Activated naive CD4-positive, alpha-beta T cell treated with anti-CD3 and anti-CD28 coated beads, Interleukin-2, amount 10 ng/mL, durations not matched to agents 7 days and 5 days (primary cell): ENCODE measurements at regions not wholly inside any gene's neighbourhood (a gene's known extent, or its start where the extent isn't known, plus 50 kb on each side); places are given as distances from the start of the nearest gene placed in this dataset.

Source experiments
- CTCF ChIA-PET: fragments of 350-600 bp; sonication (Branson Sonifier 250); formaldehyde crosslinking; loops from one replicate; lab custom pipeline; 2021; ENCODE audit warnings: antibody characterized with exemption; lab: Charles Lee
- DNase-seq: peaks from one replicate; pipeline ENCODE4 v3.0.0-alpha.2; 2020
- H3K27ac Mint-ChIP-seq: one replicate; pipeline ENCODE4 v1.8.0; 2021; ENCODE audit warnings: mild to moderate bottlenecking, moderate library complexity, mixed read lengths
- H3K27me3 Mint-ChIP-seq: one replicate; pipeline ENCODE4 v1.8.0; 2021; ENCODE audit warnings: mild to moderate bottlenecking, mixed read lengths
- H3K36me3 Mint-ChIP-seq: one replicate; pipeline ENCODE4 v1.8.0; 2021; ENCODE audit warnings: mixed read lengths
- H3K4me1 Mint-ChIP-seq: one replicate; pipeline ENCODE4 v1.8.0; 2021; ENCODE audit warnings: mixed read lengths
- H3K4me3 Mint-ChIP-seq: one replicate; pipeline ENCODE4 v1.8.0; 2021; ENCODE audit warnings: mild to moderate bottlenecking, moderate library complexity, mixed read lengths
- H3K9me3 Mint-ChIP-seq: one replicate; pipeline ENCODE4 v1.8.0; 2021; ENCODE audit warnings: mixed read lengths

GRCh38 chr16:64543031-64543430 is 578.8 kb downstream of the CDH11 start:
- CTCF ChIA-PET = no interaction called here
- no peaks in the 10 kb centered on the region for H3K4me1 Mint-ChIP-seq
- H3K36me3 Mint-ChIP-seq = no peaks in the 10 kb centered on the region
- H3K4me3 Mint-ChIP-seq = no peak overlapping the region
- peaks cover 21% of the 10 kb centered on the region for H3K9me3 Mint-ChIP-seq
- H3K27ac Mint-ChIP-seq = no peak overlapping the region
- DNase-seq = no peak
- H3K27me3 Mint-ChIP-seq = no peaks in the 10 kb centered on the region

GRCh38 chr16:64542152-64542551 is 579.7 kb downstream of the CDH11 start:
- H3K4me3 Mint-ChIP-seq = no peak overlapping the region

GRCh38 chr16:64541621-64542020 is 580.2 kb downstream of the CDH11 start:
- CTCF ChIA-PET = interaction anchor here (0.6 kb wide), 1 partner anchor 18 kb away, joined by 3 read pairs; no protein-coding TSS in a partner anchor
- Mint-ChIP-seq H3K27me3 (no peaks in the 10 kb centered on the region), H3K9me3 (peaks cover 17% of the 10 kb centered on the region), H3K4me1 (no peaks in the 10 kb centered on the region), H3K4me3 (no peak overlapping the region), H3K36me3 (no peaks in the 10 kb centered on the region), H3K27ac (no peak overlapping the region)
- no peak for DNase-seq

More at GRCh38 chr16:64542152-64542551, 579.7 kb downstream of the CDH11 start:
- Mint-ChIP-seq H3K27me3 (no peaks in the 10 kb centered on the region), H3K9me3 (peaks cover 17% of the 10 kb centered on the region), H3K36me3 (no peaks in the 10 kb centered on the region), H3K27ac (no peak overlapping the region), H3K4me1 (no peaks in the 10 kb centered on the region)
- CTCF ChIA-PET = interaction anchor here (0.6 kb wide), 1 partner anchor 19 kb away, joined by 3 read pairs; no protein-coding TSS in a partner anchor
- no peak for DNase-seq

- no peak overlapping the region for H3K27ac Mint-ChIP-seq
- no peak for DNase-seq
- H3K4me3 Mint-ChIP-seq = no peak overlapping the region
- CTCF ChIA-PET = no interaction called here
- no peaks in the 10 kb centered on the region for H3K4me1 Mint-ChIP-seq
- H3K27me3 Mint-ChIP-seq = no peaks in the 10 kb centered on the region
- H3K9me3 Mint-ChIP-seq = peaks cover 18% of the 10 kb centered on the region
- H3K36me3 Mint-ChIP-seq = no peaks in the 10 kb centered on the region
Observed at GRCh38 chr16:64540434-64540833, 581.4 kb downstream of the CDH11 start.

- DNase-seq = no peak
- CTCF ChIA-PET = no interaction called here
- Mint-ChIP-seq H3K9me3 (peaks cover 19% of the 10 kb centered on the region), H3K27ac (no peak overlapping the region), H3K27me3 (no peaks in the 10 kb centered on the region), H3K36me3 (no peaks in the 10 kb centered on the region), H3K4me3 (no peak overlapping the region), H3K4me1 (no peaks in the 10 kb centered on the region)
Observed at GRCh38 chr16:64539811-64540371, 582.0 kb downstream of the CDH11 start.

DNA sequence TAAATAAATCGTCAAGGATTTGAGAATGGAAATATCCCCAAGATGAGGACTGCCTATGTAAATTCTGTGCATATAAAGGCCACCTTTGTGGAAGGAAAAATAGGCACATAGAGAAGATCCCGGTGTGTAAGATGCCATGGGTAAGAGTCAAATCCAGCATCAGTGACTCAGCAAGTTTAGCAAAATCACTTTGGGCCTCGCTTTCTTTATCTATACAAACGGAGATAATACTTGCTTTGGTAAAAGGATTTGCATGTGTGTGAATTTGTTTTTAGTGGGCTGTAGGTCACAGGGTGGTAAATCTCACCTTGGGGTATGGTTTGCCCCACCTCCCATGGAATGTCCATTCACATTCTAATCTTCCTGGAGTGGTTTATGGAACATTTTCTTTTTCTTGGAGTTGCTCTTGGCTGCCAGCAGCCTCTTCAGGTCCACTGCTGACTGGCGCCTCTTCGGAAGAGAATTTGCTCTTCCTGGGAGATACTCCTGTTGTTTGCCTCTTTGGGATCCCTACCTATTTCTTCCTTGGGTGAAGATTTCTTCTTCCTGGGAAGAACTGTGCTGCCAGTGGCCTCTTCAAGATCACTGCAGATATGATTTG is 587.6 kb downstream of the CDH11 start:
- Mint-ChIP-seq H3K27ac (no peak overlapping the region), H3K27me3 (no peaks in the 10 kb centered on the region), H3K4me1 (no peaks in the 10 kb centered on the region), H3K9me3 (peaks cover 24% of the 10 kb centered on the region), H3K4me3 (no peak overlapping the region), H3K36me3 (no peaks in the 10 kb centered on the region)
- CTCF ChIA-PET = no interaction called here
- DNase-seq = no peak

DNA sequence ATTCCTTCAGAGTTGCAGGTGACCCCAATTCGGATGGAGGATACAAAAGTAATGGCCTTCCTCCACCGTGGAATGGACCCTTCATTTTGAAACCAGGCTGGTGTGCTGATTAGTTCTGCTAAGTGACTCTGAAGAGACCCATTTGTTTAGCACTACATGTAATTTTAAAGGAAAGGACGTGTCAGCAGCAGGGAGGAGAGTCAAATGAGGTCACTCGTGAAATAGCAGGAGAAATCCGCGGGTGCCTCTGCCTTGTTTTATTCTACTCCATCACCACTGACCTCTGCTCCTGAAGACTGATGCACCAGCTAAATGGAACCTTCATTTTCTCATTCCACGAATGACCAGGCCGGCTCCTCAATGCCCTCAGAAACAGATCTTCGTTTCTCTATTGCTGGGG is 589.2 kb downstream of the CDH11 start:
- no peaks in the 10 kb centered on the region for H3K27me3 Mint-ChIP-seq
- CTCF ChIA-PET = no interaction called here
- no peaks in the 10 kb centered on the region for H3K4me1 Mint-ChIP-seq
- H3K4me3 Mint-ChIP-seq = no peak overlapping the region
- no peak overlapping the region for H3K27ac Mint-ChIP-seq
- peaks cover 21% of the 10 kb centered on the region for H3K9me3 Mint-ChIP-seq
- H3K36me3 Mint-ChIP-seq = no peaks in the 10 kb centered on the region
- no peak for DNase-seq

DNA sequence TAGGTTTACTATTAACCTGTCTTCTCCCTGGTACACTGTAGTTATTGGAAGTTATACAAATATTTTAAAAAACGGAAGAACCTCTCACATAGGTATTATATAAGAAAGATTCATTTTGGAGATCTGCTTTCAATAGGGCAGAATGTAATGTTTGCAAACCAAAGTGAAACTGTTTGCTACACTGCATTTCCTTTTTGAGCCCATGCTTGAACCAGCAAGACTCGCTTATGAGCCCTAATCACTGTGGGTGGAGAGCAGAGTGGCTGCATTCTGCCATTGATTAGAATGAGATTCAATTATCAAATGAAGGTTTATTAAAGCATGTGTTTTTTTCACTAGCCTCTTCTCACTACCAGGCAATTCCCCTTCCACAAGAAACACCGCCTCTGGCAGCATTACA is 589.7 kb downstream of the CDH11 start:
- Mint-ChIP-seq H3K27ac (no peak overlapping the region), H3K4me3 (no peak overlapping the region), H3K4me1 (no peaks in the 10 kb centered on the region), H3K36me3 (no peaks in the 10 kb centered on the region), H3K9me3 (peaks cover 21% of the 10 kb centered on the region), H3K27me3 (no peaks in the 10 kb centered on the region)
- CTCF ChIA-PET = no interaction called here
- DNase-seq = no peak

DNA sequence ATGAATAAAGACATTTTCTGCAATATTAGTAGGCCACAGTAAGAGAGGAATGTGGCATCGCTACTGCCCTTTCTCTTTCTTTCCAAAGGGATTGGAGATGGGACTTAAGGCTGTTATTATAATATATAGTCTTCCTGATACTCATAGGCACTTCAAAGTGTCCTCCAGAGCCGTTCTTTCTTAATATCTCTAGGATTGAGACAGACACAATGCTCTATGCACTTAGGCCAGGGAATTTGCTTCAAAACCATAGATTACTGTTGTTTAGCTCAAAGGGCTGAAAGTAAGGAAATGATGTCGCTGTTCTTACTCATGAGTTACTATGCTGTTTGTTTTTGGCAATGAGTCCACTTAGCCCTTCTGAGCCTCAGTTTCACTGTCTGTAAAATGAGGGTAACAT is 590.5 kb downstream of the CDH11 start:
- Mint-ChIP-seq H3K27ac (no peak overlapping the region), H3K27me3 (no peaks in the 10 kb centered on the region), H3K4me1 (no peaks in the 10 kb centered on the region), H3K4me3 (no peak overlapping the region), H3K36me3 (no peaks in the 10 kb centered on the region), H3K9me3 (peaks cover 19% of the 10 kb centered on the region)
- no peak for DNase-seq
- CTCF ChIA-PET = no interaction called here

DNA sequence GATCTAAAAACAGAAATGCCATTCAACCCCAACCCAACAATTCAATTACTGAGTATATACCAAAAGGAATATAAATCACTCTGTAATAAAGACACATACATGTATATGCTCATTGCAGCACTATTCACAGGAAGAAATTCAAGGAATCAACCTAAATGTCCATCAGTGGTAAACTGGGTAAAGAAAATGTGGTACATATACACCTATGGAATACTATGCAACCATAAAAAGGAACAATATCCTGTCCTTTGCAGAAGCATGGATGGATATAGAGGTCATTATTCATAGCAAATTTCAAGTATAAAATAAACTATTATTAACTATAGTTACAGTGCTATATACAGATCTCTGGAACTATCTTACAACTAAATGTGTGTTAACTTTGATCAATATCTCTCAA is 599.3 kb downstream of the CDH11 start:
- CTCF ChIA-PET = no interaction called here
- no peak for DNase-seq
- no peaks in the 10 kb centered on the region for H3K27me3 Mint-ChIP-seq
- H3K4me1 Mint-ChIP-seq = no peaks in the 10 kb centered on the region
- H3K36me3 Mint-ChIP-seq = no peaks in the 10 kb centered on the region
- H3K27ac Mint-ChIP-seq = no peak overlapping the region
- H3K4me3 Mint-ChIP-seq = no peak overlapping the region
- H3K9me3 Mint-ChIP-seq = peaks cover 4% of the 10 kb centered on the region

GRCh38 chr16:64513871-64514270 is 608.0 kb downstream of the CDH11 start:
- H3K27ac Mint-ChIP-seq = no peak overlapping the region

DNA sequence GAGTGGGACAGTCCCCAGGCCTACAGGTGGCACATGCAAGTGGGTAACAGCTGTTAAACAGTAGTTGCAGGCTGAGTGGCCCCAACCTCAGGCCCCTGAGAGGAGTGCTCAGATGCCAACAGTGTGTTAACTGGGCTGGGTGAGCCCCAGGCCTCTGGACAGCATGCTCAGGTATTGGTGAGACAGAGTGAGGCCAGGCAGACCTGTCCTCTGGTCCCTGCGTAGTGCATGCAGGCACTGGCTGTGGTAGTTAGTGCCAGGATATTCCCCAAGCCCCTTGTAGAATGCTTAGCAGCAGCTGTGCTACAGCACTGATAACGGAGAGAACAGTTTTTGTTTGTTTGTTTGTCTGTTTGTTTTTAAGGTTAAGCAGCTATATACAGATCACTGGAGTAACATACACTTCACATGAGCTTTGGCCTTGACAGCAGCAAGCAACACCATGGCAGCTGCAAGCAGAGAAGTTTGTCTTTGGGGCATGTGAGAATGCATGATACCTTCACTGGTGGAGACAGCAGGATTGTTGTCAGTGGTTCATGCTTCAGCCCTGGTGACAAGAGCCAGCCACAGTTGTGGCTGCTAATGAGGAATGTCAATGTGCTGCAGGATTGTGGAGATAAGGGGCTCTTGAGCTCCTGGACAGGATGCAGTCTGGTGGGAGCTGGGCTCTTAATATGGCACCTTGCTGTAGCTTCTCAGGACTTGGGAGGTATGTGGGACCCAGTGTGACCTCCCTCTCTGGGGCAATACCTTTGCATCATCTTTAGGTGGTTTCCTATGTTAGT is 614.4 kb downstream of the CDH11 start:
- H3K27me3 Mint-ChIP-seq = no peaks in the 10 kb centered on the region
- H3K4me3 Mint-ChIP-seq = no peak overlapping the region
- H3K36me3 Mint-ChIP-seq = no peaks in the 10 kb centered on the region
- CTCF ChIA-PET = no interaction called here
- no peak overlapping the region for H3K27ac Mint-ChIP-seq
- peaks cover 12% of the 10 kb centered on the region for H3K9me3 Mint-ChIP-seq
- no peak for DNase-seq
- no peaks in the 10 kb centered on the region for H3K4me1 Mint-ChIP-seq

More at GRCh38 chr16:64513871-64514270, 608.0 kb downstream of the CDH11 start:
- Mint-ChIP-seq H3K4me1 (no peaks in the 10 kb centered on the region), H3K36me3 (no peaks in the 10 kb centered on the region), H3K27me3 (no peaks in the 10 kb centered on the region), H3K4me3 (no peak overlapping the region), H3K9me3 (peaks cover 7% of the 10 kb centered on the region)
- no peak for DNase-seq
- CTCF ChIA-PET = no interaction called here

DNA sequence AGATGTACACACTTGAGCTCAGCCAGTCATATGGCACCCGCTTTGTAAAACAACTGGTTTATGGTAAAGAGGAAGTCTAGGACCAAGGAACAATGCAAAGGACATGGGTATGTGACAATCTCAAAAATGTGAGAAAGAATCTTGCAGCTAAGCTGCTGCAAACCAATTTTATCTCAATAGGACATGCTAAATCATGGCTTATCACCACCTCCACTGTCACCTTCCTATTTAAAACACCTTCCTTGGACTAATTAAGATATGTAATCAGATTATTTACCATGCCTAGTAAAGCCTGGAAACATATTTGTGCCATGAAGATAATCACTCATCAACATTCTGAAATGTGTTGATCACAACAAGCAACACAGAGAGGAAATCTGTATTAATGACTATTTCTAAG is 622.7 kb downstream of the CDH11 start:
- H3K4me1 Mint-ChIP-seq = no peaks in the 10 kb centered on the region
- no peaks in the 10 kb centered on the region for H3K27me3 Mint-ChIP-seq
- no peaks in the 10 kb centered on the region for H3K36me3 Mint-ChIP-seq
- peaks cover 9% of the 10 kb centered on the region for H3K9me3 Mint-ChIP-seq
- no peak overlapping the region for H3K27ac Mint-ChIP-seq
- H3K4me3 Mint-ChIP-seq = no peak overlapping the region
- CTCF ChIA-PET = no interaction called here
- DNase-seq = no peak

DNA sequence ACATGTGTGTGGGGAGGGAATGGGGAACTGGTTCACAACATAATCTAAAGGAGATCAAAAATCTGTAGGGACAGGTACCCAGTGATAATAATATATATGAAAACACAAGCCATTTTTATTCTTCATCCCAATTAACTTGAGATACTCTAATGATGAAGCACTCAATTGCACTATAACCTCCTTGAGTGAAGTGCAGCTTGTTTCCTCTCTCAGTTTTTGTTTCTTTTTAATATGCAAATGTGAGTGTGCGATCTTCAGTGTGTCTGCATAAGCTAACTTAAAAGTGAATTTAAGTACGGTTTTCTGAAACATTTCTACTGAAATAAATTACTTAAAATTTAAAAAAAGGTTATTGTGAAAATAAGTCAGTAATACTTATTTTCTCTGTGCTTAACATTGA is 623.5 kb downstream of the CDH11 start:
- CTCF ChIA-PET = no interaction called here
- DNase-seq = no peak
- Mint-ChIP-seq H3K9me3 (peaks cover 9% of the 10 kb centered on the region), H3K4me3 (no peak overlapping the region), H3K27me3 (no peaks in the 10 kb centered on the region), H3K27ac (no peak overlapping the region), H3K36me3 (no peaks in the 10 kb centered on the region), H3K4me1 (no peaks in the 10 kb centered on the region)

- no peak overlapping the region for H3K27ac Mint-ChIP-seq
- CTCF ChIA-PET = no interaction called here
- peaks cover 16% of the 10 kb centered on the region for H3K9me3 Mint-ChIP-seq
- H3K27me3 Mint-ChIP-seq = no peaks in the 10 kb centered on the region
- no peak overlapping the region for H3K4me3 Mint-ChIP-seq
- no peaks in the 10 kb centered on the region for H3K36me3 Mint-ChIP-seq
- no peak for DNase-seq
- no peaks in the 10 kb centered on the region for H3K4me1 Mint-ChIP-seq
Observed at GRCh38 chr16:64493709-64494108, 628.2 kb downstream of the CDH11 start.
